ENCODE measurements at regions not wholly inside any gene's neighbourhood (a gene's known extent, or its start where the extent isn't known, plus 50 kb on each side); places are given as distances from the start of the nearest gene placed in this dataset.

DNA sequence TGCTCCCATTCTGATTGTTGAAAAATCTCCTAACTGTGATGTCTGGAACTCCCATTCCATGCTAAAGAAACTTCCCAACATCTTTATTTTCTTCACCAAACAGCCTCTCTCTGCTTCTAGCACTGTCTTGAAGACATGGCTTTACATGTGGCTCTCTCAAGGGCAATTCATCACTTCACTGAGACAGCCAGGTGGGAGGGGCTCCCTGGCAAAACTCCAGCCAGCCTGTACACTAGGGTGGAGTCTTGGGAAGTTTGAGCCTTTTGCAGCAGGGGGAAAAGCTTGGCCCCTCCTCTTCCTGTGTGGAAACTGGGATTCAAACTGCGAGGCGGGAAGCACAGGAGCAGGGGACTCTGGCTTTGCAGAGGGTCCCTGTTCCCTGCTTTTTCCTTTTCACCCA is 130.5 kb upstream of the TTC29 start:
- peaks cover 16% of the 10 kb centered on the region for H3K27me3 Mint-ChIP-seq
- Histone ChIP-seq H3K9me3 (ENCODE audit: control insufficient read depth in 2 of 2, low read length in 2 of 2) (peaks cover 0 to 8% of the 10 kb centered on the region in 2 experiments), H3K4me3 (ENCODE audit: low read depth, low read length) (no peak overlapping the region), H3K36me3 (ENCODE audit: control insufficient read depth, insufficient read depth, low read length) (no peaks in the 10 kb centered on the region), H3K4me1 (ENCODE audit: control insufficient read depth, insufficient read depth, low read length, poor library complexity, severe bottlenecking) (no peaks in the 10 kb centered on the region), H3K27me3 (ENCODE audit: control insufficient read depth, insufficient read depth, low read length) (no peaks in the 10 kb centered on the region), H3K27ac (ENCODE audit: insufficient read depth, low read length, poor library complexity, severe bottlenecking) (no peak overlapping the region)
- DNase-seq (no peak), ATAC-seq (ENCODE audit: low read depth in 2 of 2) (no peak)
- no peak overlapping the region for H3K27ac Mint-ChIP-seq
- no peaks in the 10 kb centered on the region for H3K4me1 Mint-ChIP-seq
- peaks cover 0 to 9% (median 3%) of the 10 kb centered on the region in 7 donors for H3K9me3 Mint-ChIP-seq
- H3K4me3 Mint-ChIP-seq: no peak overlapping the region
- no peaks in the 10 kb centered on the region for H3K36me3 Mint-ChIP-seq

DNA sequence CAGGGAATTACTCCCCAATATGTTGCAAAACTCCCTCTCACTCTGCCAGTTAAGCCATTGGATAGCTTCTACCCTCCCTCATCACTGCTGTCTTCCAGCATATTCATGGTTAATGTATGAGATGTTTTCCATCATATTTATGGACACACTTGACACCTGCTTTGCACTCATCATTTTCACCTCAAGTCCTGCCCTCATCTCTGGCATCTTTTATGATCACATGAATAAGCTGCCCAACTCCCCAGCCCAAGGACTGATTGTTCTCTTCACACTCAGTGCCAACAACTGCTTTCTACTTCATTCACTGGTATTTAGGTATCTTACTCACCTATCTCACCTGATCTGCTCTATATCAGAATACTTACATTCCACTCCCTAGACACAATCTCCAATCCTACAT is 131.1 kb upstream of the TTC29 start:
- Mint-ChIP-seq H3K27me3 (peaks cover 16% of the 10 kb centered on the region), H3K9me3 (peaks cover 0 to 8% (median 3%) of the 10 kb centered on the region in 7 donors), H3K4me3 (no peak overlapping the region), H3K36me3 (no peaks in the 10 kb centered on the region), H3K4me1 (no peaks in the 10 kb centered on the region), H3K27ac (peak overlapping the region in 1 of 3 donors; percentile 30)
- Histone ChIP-seq H3K9me3 (ENCODE audit: control insufficient read depth in 2 of 2, low read length in 2 of 2) (peaks cover 0 to 8% of the 10 kb centered on the region in 2 experiments), H3K4me3 (ENCODE audit: low read depth, low read length) (no peak overlapping the region), H3K4me1 (ENCODE audit: control insufficient read depth, insufficient read depth, low read length, poor library complexity, severe bottlenecking) (no peaks in the 10 kb centered on the region), H3K36me3 (ENCODE audit: control insufficient read depth, insufficient read depth, low read length) (no peaks in the 10 kb centered on the region), H3K27ac (ENCODE audit: insufficient read depth, low read length, poor library complexity, severe bottlenecking) (no peak overlapping the region), H3K27me3 (ENCODE audit: control insufficient read depth, insufficient read depth, low read length) (no peaks in the 10 kb centered on the region)
- no peak for DNase-seq
- ATAC-seq (ENCODE audit: low read depth in 2 of 2): no peak

DNA sequence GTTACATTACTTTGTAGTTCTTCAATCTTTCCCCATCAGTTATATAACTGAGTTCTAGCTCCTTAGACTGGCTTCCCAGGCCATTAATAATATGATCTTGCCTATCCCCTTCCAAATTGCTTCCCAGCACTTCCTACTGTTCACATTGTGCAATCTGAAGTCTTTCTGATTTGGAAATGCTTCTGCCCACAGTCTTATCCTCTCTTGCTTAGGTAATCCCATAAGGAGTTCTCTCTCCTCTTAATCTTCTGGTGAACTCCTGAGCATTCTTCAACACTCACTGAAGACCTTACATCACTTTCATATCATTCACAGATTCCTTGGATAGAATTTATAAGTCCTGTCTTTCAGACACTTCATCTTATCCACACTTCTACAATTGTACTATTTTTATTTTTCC is 132.7 kb upstream of the TTC29 start:
- Mint-ChIP-seq H3K27me3 (peaks cover 12% of the 10 kb centered on the region), H3K4me1 (no peaks in the 10 kb centered on the region), H3K36me3 (no peaks in the 10 kb centered on the region), H3K27ac (no peak overlapping the region), H3K9me3 (peaks cover 0 to 7% (median 0%) of the 10 kb centered on the region in 7 donors), H3K4me3 (no peak overlapping the region)
- Histone ChIP-seq H3K4me1 (ENCODE audit: control insufficient read depth, insufficient read depth, low read length, poor library complexity, severe bottlenecking) (no peaks in the 10 kb centered on the region), H3K27me3 (ENCODE audit: control insufficient read depth, insufficient read depth, low read length) (peaks cover 2% of the 10 kb centered on the region), H3K4me3 (ENCODE audit: low read depth, low read length) (no peak overlapping the region), H3K9me3 (ENCODE audit: control insufficient read depth in 2 of 2, low read length in 2 of 2) (no peaks in the 10 kb centered on the region), H3K36me3 (ENCODE audit: control insufficient read depth, insufficient read depth, low read length) (no peaks in the 10 kb centered on the region), H3K27ac (ENCODE audit: insufficient read depth, low read length, poor library complexity, severe bottlenecking) (no peak overlapping the region)
- DNase-seq: no peak
- no peak for ATAC-seq (ENCODE audit: low read depth in 2 of 2)

DNA sequence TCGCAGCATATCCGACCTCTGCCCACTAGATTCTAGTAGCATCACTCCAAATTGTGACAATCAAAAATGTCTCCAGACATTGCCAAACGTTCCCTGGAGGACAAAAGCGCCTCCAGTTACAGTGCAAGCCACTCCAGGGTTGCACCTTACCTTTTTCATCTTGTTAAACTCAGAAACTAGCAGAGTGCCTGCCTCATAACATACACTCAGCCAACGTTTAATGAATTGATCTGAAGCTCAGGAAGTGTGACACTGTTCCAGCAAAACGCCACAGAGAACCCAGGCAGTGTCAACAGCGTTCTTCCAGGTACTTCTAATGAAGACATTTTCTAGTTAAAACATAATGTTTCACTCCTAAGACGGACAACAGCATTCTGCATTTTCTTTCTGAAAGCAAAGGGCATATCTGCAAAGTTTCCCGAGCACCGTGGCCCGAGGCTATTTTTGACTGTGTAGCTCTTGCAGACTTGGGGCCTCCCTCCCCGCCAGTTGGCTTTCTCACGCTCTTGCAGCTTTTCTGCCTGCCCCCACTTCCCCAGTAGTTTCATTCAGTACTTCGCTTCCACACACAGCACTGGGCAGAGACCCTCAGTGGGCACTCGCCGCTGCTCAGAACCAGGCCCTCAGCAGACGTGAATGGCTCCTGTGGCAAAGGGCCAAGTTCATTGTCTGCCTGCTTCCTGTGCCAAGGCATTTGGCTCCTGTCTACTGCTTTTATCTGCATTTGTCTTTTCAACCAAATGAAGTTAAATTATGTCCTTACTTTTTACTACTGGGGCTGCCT is 133.4 kb upstream of the TTC29 start:
- H3K4me1 Mint-ChIP-seq: no peaks in the 10 kb centered on the region
- H3K27ac Mint-ChIP-seq: no peak overlapping the region
- Histone ChIP-seq H3K27ac (ENCODE audit: insufficient read depth, low read length, poor library complexity, severe bottlenecking) (no peak overlapping the region), H3K9me3 (ENCODE audit: control insufficient read depth in 2 of 2, low read length in 2 of 2) (no peaks in the 10 kb centered on the region), H3K4me1 (ENCODE audit: control insufficient read depth, insufficient read depth, low read length, poor library complexity, severe bottlenecking) (no peaks in the 10 kb centered on the region), H3K36me3 (ENCODE audit: control insufficient read depth, insufficient read depth, low read length) (no peaks in the 10 kb centered on the region), H3K4me3 (ENCODE audit: low read depth, low read length) (no peak overlapping the region), H3K27me3 (ENCODE audit: control insufficient read depth, insufficient read depth, low read length) (peaks cover 2% of the 10 kb centered on the region)
- ATAC-seq (ENCODE audit: low read depth in 2 of 2): no peak
- H3K27me3 Mint-ChIP-seq: peaks cover 10% of the 10 kb centered on the region
- no peaks in the 10 kb centered on the region for H3K36me3 Mint-ChIP-seq
- no peak for DNase-seq
- no peak overlapping the region for H3K4me3 Mint-ChIP-seq
- H3K9me3 Mint-ChIP-seq: peaks cover 0 to 5% (median 0%) of the 10 kb centered on the region in 7 donors

DNA sequence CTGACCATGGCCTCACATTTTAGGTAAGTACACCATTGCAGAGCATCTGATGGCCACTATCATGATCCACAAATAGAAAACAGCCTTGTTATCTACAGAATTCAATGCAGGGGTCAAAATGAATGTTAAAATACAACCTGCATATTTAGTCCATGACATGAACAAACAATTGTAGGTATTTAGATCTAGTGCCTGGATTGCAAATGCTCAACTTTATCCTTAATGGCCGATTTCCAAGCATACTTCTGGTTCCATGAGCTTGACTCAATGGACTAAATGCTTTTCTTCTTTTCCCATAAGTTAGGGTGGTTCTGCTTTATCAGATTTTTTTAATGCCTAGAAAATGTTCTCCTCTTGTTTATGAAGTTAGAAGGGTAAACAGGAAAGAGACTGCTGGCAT is 139.2 kb upstream of the TTC29 start:
- no peak overlapping the region for H3K4me3 Mint-ChIP-seq

DNA sequence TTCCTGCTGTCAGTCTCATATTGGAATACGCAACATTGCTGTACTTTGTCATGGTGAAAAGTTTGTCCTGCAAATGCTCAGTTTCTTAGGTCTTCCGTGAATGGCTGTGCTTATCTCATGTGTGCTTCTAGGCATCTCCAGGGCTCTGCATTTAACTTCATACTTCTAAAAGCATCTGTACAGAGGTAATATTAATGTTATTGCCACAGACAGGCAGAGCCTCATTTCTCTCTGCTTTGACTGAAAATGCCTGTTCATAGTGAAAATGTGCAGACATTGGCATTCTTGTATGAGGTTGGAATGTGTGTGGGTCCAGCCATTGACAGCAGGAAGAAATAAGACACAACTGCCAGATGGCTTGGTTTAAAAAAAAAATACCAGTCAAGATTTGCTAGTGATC is 140.1 kb upstream of the TTC29 start:
- Histone ChIP-seq H3K4me1 (ENCODE audit: control insufficient read depth, insufficient read depth, low read length, poor library complexity, severe bottlenecking) (no peaks in the 10 kb centered on the region), H3K4me3 (ENCODE audit: low read depth, low read length) (no peak overlapping the region), H3K9me3 (ENCODE audit: control insufficient read depth in 2 of 2, low read length in 2 of 2) (no peaks in the 10 kb centered on the region), H3K27ac (ENCODE audit: insufficient read depth, low read length, poor library complexity, severe bottlenecking) (no peak overlapping the region), H3K27me3 (ENCODE audit: control insufficient read depth, insufficient read depth, low read length) (peaks cover 5% of the 10 kb centered on the region), H3K36me3 (ENCODE audit: control insufficient read depth, insufficient read depth, low read length) (no peaks in the 10 kb centered on the region)
- no peaks in the 10 kb centered on the region for H3K4me1 Mint-ChIP-seq
- no peaks in the 10 kb centered on the region for H3K27me3 Mint-ChIP-seq
- ATAC-seq (ENCODE audit: low read depth in 2 of 2): no peak
- H3K27ac Mint-ChIP-seq: no peak overlapping the region
- no peaks in the 10 kb centered on the region for H3K36me3 Mint-ChIP-seq
- H3K4me3 Mint-ChIP-seq: no peak overlapping the region
- H3K9me3 Mint-ChIP-seq: no peaks in the 10 kb centered on the region
- no peak for DNase-seq

More for the DNA sequence above, 139.2 kb upstream of the TTC29 start:
- H3K27ac ChIP-seq (ENCODE audit: insufficient read depth, low read length, poor library complexity, severe bottlenecking): no peak overlapping the region
- no peaks in the 10 kb centered on the region for H3K36me3 ChIP-seq (ENCODE audit: control insufficient read depth, insufficient read depth, low read length)
- ATAC-seq (ENCODE audit: low read depth in 2 of 2) (no peak), DNase-seq (no peak)
- Mint-ChIP-seq H3K36me3 (no peaks in the 10 kb centered on the region), H3K4me1 (no peaks in the 10 kb centered on the region), H3K27ac (no peak overlapping the region), H3K27me3 (peaks cover 3% of the 10 kb centered on the region), H3K9me3 (no peaks in the 10 kb centered on the region)
- H3K4me3 ChIP-seq (ENCODE audit: low read depth, low read length): no peak overlapping the region
- H3K4me1 ChIP-seq (ENCODE audit: control insufficient read depth, insufficient read depth, low read length, poor library complexity, severe bottlenecking): no peaks in the 10 kb centered on the region
- no peaks in the 10 kb centered on the region for H3K9me3 ChIP-seq (ENCODE audit: control insufficient read depth in 2 of 2, low read length in 2 of 2)
- peaks cover 2% of the 10 kb centered on the region for H3K27me3 ChIP-seq (ENCODE audit: control insufficient read depth, insufficient read depth, low read length)

DNA sequence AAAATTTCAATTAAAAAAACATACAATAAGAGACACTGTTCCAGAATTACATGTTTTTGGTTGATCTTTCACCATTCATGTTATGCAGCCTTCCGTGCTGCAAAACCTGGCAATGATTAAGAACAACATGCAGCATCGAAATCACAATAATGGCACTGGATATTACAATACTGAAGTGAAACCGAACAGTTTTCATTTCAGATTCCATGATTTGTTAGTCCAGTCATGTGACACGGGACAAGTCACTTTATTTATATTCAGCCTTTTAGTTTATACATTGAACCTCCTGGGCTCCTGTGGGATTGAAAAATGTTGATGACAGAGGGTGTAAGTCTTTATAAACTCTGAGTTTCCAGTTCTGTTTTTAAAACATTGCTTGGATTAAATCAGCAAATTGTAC is 142.5 kb upstream of the TTC29 start:
- Histone ChIP-seq H3K36me3 (ENCODE audit: control insufficient read depth, insufficient read depth, low read length) (no peaks in the 10 kb centered on the region), H3K27me3 (ENCODE audit: control insufficient read depth, insufficient read depth, low read length) (peaks cover 3% of the 10 kb centered on the region), H3K4me3 (ENCODE audit: low read depth, low read length) (no peak overlapping the region), H3K9me3 (ENCODE audit: control insufficient read depth in 2 of 2, low read length in 2 of 2) (no peaks in the 10 kb centered on the region), H3K27ac (ENCODE audit: insufficient read depth, low read length, poor library complexity, severe bottlenecking) (no peak overlapping the region), H3K4me1 (ENCODE audit: control insufficient read depth, insufficient read depth, low read length, poor library complexity, severe bottlenecking) (no peaks in the 10 kb centered on the region)
- Mint-ChIP-seq H3K4me3 (no peak overlapping the region), H3K9me3 (no peaks in the 10 kb centered on the region), H3K27ac (no peak overlapping the region), H3K4me1 (no peaks in the 10 kb centered on the region), H3K36me3 (no peaks in the 10 kb centered on the region), H3K27me3 (no peaks in the 10 kb centered on the region)
- ATAC-seq (ENCODE audit: low read depth in 2 of 2) (no peak), DNase-seq (no peak)

DNA sequence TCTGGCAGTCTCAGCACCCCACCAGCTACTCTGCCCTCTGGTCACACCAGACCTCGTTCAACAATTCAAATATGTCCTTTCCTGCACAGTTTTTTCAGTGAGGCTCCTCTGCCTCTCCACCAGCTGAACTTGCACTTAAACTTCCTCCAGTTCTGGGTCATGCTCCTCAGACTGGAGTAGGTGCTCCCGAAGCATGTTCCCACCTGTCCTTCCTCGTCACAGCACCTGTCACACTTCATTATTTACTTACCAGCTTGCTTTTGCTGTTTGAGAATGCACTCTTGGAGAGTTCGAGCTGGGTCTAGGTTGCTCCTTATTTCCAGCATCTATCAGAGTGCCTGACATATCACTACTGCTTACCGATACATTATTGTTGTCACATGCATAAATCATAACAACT is 144.8 kb upstream of the TTC29 start:
- Mint-ChIP-seq H3K27ac (no peak overlapping the region), H3K36me3 (no peaks in the 10 kb centered on the region), H3K9me3 (no peaks in the 10 kb centered on the region), H3K4me3 (no peak overlapping the region), H3K27me3 (no peaks in the 10 kb centered on the region), H3K4me1 (no peaks in the 10 kb centered on the region)
- no peaks in the 10 kb centered on the region for H3K36me3 ChIP-seq (ENCODE audit: control insufficient read depth, insufficient read depth, low read length)
- no peak overlapping the region for H3K27ac ChIP-seq (ENCODE audit: insufficient read depth, low read length, poor library complexity, severe bottlenecking)
- no peak for DNase-seq
- H3K4me3 ChIP-seq (ENCODE audit: low read depth, low read length): no peak overlapping the region
- peaks cover 3% of the 10 kb centered on the region for H3K27me3 ChIP-seq (ENCODE audit: control insufficient read depth, insufficient read depth, low read length)
- no peak for ATAC-seq (ENCODE audit: low read depth in 2 of 2)
- no peaks in the 10 kb centered on the region for H3K9me3 ChIP-seq (ENCODE audit: control insufficient read depth in 2 of 2, low read length in 2 of 2)
- H3K4me1 ChIP-seq (ENCODE audit: control insufficient read depth, insufficient read depth, low read length, poor library complexity, severe bottlenecking): no peaks in the 10 kb centered on the region
